NCI-H774 (cell line): ENCODE measurements at regions not wholly inside any gene's neighbourhood (a gene's known extent, or its start where the extent isn't known, plus 50 kb on each side); places are given as distances from the start of the nearest gene placed in this dataset.
"Not testable (repeated sequence)": the region's sequence is repeated elsewhere in the genome, so short reads cannot be mapped to it uniquely, and the experiment has no call there.

ENCODE experiments used
- DNase-seq: peaks from one replicate; lab custom pipeline; 2025; lab: John Stamatoyannopoulos, UW

DNA sequence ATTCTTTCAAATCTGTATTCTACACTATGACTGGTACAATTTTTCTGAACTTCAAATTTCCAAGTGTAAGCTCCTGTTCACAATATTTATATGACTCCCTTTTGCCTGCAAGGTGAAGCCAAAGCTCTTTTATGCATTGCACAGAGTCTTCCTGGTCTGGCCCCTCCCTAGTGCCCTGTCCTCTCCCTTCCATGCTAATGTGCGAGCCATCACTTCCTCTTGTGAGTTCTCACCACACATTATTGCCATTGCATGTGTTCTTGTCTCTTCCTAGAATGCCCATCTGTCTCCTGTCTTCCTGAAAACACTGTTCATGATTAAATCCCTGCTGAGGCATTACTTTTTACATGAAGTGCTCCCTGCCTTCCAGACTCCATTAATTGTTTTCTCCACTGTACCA is 169.9 kb downstream of the MC4R start:
- DNase-seq = no peak

DNA sequence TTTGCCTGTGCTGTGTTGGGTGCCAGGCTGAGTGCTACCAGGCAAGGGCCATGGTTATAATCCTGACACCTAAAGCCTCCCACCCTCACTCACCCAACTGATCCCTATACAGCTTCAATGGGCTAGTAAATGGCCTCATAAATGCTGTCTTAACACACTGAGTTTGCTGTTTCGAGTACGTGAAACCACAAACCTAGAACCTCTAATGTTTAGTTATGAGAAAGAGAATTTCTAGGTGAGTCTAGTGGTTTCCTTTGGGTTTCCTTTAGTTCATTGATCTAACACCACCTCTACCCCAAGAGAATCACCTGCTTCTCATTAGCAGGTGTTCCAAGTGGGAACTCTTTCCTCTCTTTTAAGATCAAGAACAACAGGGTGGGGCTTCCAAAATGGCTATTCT is 172.0 kb downstream of the MC4R start:
- no peak for DNase-seq

DNA sequence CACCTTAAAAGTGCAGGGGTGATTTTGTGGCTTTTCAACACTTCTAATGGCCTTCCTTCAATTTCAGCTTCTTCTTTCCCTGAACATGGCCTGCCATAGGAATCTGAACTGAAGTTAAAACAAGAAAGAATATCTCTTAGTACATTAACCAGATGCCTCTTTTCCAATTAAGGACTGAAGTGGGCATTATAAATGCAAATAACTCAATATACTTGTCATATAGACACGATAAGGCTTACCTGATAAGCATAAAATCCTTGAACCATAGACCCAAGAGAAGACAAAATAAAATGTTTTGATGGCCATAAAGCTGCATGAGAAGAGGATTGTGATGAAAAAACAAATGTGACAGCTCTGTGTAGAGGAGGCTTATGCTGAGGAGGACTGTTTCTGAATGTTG is 173.1 kb downstream of the MC4R start:
- DNase-seq = no peak

DNA sequence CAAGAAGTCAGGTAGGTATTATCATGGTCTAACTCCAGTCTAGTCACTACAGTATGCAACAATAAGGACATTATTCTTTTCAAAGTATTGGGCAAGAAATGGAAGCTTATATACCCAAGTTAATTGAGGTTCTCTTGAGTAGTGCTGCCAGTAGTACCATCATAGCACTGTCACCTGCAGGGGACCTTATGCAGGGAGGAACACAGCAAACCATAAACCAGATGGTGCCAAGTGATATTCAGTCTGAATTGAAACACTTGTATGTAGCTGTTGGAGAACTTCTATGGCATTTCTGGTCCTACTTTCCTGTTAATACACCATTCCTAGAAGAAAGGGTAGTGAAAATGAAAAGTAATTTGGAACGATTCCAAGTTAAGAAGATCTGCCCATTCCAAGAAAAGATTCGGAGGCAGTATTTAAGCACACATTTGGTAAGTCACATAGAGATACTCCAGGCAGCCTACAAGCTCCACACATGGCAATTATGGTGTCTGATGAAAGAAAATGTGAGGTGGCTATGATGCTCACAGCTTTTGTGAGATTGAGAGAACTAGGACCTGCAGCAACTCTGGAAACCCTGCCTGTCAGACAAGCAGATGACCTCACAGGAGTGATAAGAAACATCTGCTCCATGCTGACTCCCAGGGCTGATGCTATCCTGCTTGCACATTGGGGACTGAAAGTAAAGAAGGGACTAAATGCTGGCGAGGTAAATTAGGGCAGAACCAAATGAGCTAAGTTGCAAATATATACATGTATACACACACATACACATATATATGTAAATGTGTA is 174.7 kb downstream of the MC4R start:
- no peak for DNase-seq

GRCh38 chr18:60196836-60197606 is 175.6 kb downstream of the MC4R start:
- DNase-seq = no peak

DNA sequence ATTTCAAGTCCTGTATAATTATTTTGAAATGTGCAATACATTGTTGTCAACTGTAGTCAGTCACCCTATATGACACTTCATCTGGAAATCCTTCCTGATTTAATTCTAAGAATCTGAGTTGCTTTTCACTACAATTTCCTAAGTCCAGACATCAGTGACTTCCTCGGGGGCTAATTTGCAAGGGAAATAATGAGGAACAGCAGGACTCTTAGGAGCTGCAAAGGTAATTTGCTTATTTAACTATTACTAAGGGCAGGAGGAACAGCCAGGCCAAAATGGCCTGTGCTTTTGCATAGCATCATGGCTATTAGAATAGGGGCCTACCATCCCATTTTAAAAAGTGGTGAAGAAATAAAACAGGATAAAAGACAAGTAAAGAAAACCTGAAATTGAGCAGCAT is 178.8 kb downstream of the MC4R start:
- no peak for DNase-seq

DNA sequence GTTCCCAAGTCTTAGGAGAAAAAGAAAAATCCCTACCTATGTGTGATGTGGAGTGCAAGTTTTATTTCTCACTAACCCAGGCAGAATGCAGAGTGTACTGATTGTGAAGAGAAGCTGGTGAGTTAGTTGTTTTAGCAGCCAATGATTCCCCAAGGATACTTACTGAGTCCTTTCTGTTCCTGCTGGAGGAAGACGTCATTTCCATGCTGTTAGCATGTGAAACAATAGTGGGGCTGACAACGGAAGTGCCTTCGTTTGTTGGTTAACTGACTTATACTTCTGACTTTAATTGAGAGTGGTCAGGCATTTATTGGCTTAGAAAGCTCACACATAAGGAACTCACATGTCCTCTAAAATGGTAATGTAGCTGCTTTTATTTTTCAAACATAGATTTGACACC is 180.6 kb downstream of the MC4R start:
- no peak for DNase-seq

- no peak for DNase-seq
Measured at GRCh38 chr18:60189856-60190255, 182.7 kb downstream of the MC4R start.

GRCh38 chr18:60188958-60189357 is 183.6 kb downstream of the MC4R start:
- DNase-seq = no peak

GRCh38 chr18:60182223-60182622 is 190.4 kb downstream of the MC4R start:
- DNase-seq = no peak

- no peak for DNase-seq
Measured at GRCh38 chr18:60180671-60181070, 191.9 kb downstream of the MC4R start.

- not testable (repeated sequence) for DNase-seq
Measured at GRCh38 chr18:60178224-60178623, 194.4 kb downstream of the MC4R start.

DNA sequence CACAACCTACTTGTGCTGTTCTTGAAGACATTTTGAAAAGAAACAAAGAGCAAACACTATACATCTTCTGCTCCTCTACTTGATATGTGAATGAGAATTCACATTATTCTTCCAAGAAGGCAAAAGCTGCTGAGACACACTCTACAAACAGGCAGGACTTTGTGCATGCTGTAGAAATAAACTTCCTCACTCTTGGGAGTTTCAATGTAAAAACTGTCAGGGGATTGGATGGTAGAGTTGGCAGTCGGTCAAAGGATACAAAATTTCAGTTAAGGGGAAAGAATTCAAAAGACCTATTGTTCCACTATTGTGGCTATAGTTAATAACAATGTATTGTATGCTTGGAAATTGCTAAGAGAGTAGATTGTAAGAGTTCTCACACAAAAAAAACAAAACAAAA is 196.3 kb downstream of the MC4R start:
- DNase-seq = no peak

DNA sequence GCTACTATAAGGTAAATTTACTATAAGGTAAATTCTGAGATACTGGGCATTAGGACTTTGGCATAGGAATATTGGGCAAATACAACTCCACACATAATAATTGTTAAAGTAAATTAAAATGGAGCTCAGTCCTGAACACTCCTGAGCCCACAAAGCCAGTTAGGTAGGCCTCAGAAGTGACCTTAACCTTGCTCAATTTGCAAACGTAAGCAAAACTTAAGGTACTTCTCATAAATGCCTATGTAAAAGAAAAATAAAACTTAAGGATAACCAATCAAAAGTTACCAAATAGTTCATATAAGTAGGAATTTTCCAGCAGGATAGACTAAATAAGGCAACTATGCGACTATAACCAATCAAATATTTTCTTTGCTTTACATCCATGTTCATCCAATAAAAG is 197.7 kb downstream of the MC4R start:
- no peak for DNase-seq

GRCh38 chr18:60172030-60172429 is 200.5 kb downstream of the MC4R start:
- no peak for DNase-seq

GRCh38 chr18:60163622-60164021 is 209.0 kb downstream of the MC4R start:
- DNase-seq = no peak

- no peak for DNase-seq
Measured at GRCh38 chr18:60162388-60162787, 210.2 kb downstream of the MC4R start.

- peak; percentile 19 for DNase-seq
Measured at GRCh38 chr18:60157810-60158209, 214.8 kb downstream of the MC4R start.

GRCh38 chr18:60153376-60153775 is 219.2 kb downstream of the MC4R start:
- DNase-seq = no peak

- DNase-seq = no peak
Measured at GRCh38 chr18:60149316-60149715, 223.3 kb downstream of the MC4R start.

GRCh38 chr18:60147323-60147722 is 225.3 kb downstream of the MC4R start:
- DNase-seq = no peak

GRCh38 chr18:60146220-60146960 is 226.2 kb downstream of the MC4R start:
- no peak for DNase-seq

DNA sequence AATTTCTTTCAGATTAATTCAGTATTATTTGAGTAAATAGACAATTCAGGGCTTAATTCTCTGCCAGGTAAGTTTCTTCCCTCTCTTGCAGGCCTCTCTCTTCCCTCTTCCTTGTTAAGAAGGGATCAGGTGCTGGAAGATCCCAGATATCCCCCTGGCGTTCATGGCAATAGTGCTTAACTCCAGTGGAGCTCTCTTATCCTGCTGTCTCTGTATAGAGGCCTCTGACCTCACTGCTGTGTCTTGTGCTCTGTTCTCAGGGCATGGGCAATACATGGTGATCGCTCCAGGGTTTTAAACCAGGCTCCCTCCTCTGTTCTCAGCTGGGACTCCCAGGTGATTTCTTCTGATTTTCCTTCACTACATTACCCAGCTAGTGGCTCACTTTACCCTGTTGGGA is 226.8 kb downstream of the MC4R start:
- no peak for DNase-seq
